ENCODE measurements at regions not wholly inside any gene's neighbourhood (a gene's known extent, or its start where the extent isn't known, plus 50 kb on each side); places are given as distances from the start of the nearest gene placed in this dataset.

- no peak overlapping the region for H3K4me3 ChIP-seq (ENCODE audit: insufficient read depth, low read depth, low read length, poor library complexity, severe bottlenecking)
- DNase-seq = no peak
Observed at GRCh38 chr3:8387571-8387970, 114.1 kb upstream of the LMCD1 start.

DNA sequence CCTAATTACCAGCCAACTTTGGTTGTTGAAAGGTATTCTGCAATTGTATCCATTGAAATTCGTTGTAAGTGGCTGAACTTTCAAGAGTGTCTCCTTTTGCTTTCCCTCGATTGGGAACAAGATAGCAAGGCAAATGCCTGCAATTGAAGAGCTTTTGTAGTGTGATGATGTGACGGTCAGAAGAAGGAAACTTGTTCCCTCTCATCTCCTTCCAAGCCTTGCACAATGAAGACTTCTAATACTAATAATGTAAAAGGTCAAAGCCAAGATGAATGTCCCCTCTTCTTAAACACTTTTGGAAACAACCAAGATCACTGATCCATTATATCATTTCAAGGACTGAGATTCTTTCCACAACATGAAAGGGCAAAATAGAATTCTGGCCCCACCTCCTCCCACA, 101.9 kb upstream of the LMCD1 start:
- no peak overlapping the region for H3K4me3 ChIP-seq (ENCODE audit: insufficient read depth, low read depth, low read length, poor library complexity, severe bottlenecking)
- H3K36me3 ChIP-seq (ENCODE audit: control insufficient read depth, insufficient read depth, low read length) = no peaks in the 10 kb centered on the region
- H3K4me1 ChIP-seq (ENCODE audit: control insufficient read depth, insufficient read depth, low read length, poor library complexity, severe bottlenecking) = no peaks in the 10 kb centered on the region

More at GRCh38 chr3:8387571-8387970, 114.1 kb upstream of the LMCD1 start:
- Histone ChIP-seq H3K36me3 (ENCODE audit: control insufficient read depth, insufficient read depth, low read length) (no peaks in the 10 kb centered on the region), H3K27ac (ENCODE audit: insufficient read depth, low read length, poor library complexity, severe bottlenecking) (no peak overlapping the region), H3K4me1 (ENCODE audit: control insufficient read depth, insufficient read depth, low read length, poor library complexity, severe bottlenecking) (no peaks in the 10 kb centered on the region), H3K9me3 (ENCODE audit: control insufficient read depth, low read length) (no peaks in the 10 kb centered on the region), H3K27me3 (replicated peaks; ENCODE audit: control insufficient read depth, insufficient read depth, low read length, poor library complexity, severe bottlenecking) (no peaks in the 10 kb centered on the region)

GRCh38 chr3:8400911-8401310, 100.7 kb upstream of the LMCD1 start:
- no peak overlapping the region for H3K27ac ChIP-seq (ENCODE audit: insufficient read depth, low read length, poor library complexity, severe bottlenecking)
- no peaks in the 10 kb centered on the region for H3K36me3 ChIP-seq (ENCODE audit: control insufficient read depth, insufficient read depth, low read length)
- peaks cover 2% of the 10 kb centered on the region for H3K27me3 ChIP-seq (replicated peaks; ENCODE audit: control insufficient read depth, insufficient read depth, low read length, poor library complexity, severe bottlenecking)
- H3K4me1 ChIP-seq (ENCODE audit: control insufficient read depth, insufficient read depth, low read length, poor library complexity, severe bottlenecking) = no peaks in the 10 kb centered on the region
- no peaks in the 10 kb centered on the region for H3K9me3 ChIP-seq (ENCODE audit: control insufficient read depth, low read length)
- no peak for DNase-seq
- no peak overlapping the region for H3K4me3 ChIP-seq (ENCODE audit: insufficient read depth, low read depth, low read length, poor library complexity, severe bottlenecking)

More for the DNA sequence above, 101.9 kb upstream of the LMCD1 start:
- H3K27me3 ChIP-seq (replicated peaks; ENCODE audit: control insufficient read depth, insufficient read depth, low read length, poor library complexity, severe bottlenecking) = peaks cover 2% of the 10 kb centered on the region
- DNase-seq = no peak
- H3K27ac ChIP-seq (ENCODE audit: insufficient read depth, low read length, poor library complexity, severe bottlenecking) = no peak overlapping the region
- no peaks in the 10 kb centered on the region for H3K9me3 ChIP-seq (ENCODE audit: control insufficient read depth, low read length)

GRCh38 chr3:8403996-8404395, 97.6 kb upstream of the LMCD1 start:
- no peaks in the 10 kb centered on the region for H3K9me3 ChIP-seq (ENCODE audit: control insufficient read depth, low read length)
- H3K27me3 ChIP-seq (replicated peaks; ENCODE audit: control insufficient read depth, insufficient read depth, low read length, poor library complexity, severe bottlenecking) = peaks cover 2% of the 10 kb centered on the region
- no peaks in the 10 kb centered on the region for H3K4me1 ChIP-seq (ENCODE audit: control insufficient read depth, insufficient read depth, low read length, poor library complexity, severe bottlenecking)
- H3K36me3 ChIP-seq (ENCODE audit: control insufficient read depth, insufficient read depth, low read length) = no peaks in the 10 kb centered on the region
- H3K27ac ChIP-seq (ENCODE audit: insufficient read depth, low read length, poor library complexity, severe bottlenecking) = no peak overlapping the region
- H3K4me3 ChIP-seq (ENCODE audit: insufficient read depth, low read depth, low read length, poor library complexity, severe bottlenecking) = no peak overlapping the region
- no peak for DNase-seq

GRCh38 chr3:8405144-8405543, 96.5 kb upstream of the LMCD1 start:
- no peak overlapping the region for H3K4me3 ChIP-seq (ENCODE audit: insufficient read depth, low read depth, low read length, poor library complexity, severe bottlenecking)
- no peaks in the 10 kb centered on the region for H3K4me1 ChIP-seq (ENCODE audit: control insufficient read depth, insufficient read depth, low read length, poor library complexity, severe bottlenecking)

DNA sequence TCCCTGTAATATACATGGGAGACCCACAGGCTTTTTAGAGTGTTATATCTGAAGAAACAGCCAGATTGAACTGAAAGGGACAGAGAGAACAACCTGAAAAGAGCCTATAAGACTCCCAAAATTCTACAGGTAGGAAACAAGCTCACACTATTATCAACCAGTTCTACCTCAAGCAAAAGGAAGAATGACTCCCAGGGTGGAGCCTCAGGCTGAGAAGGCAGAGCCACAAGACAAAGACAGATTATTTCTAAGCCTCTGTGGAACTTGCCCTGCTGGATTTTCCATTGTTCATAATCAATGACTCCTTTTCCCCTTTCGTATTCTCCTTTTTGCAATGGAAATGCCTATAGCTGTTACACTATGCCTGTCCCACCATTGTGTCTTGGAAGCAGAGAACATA, 95.1 kb upstream of the LMCD1 start:
- no peaks in the 10 kb centered on the region for H3K36me3 ChIP-seq (ENCODE audit: control insufficient read depth, insufficient read depth, low read length)
- H3K4me3 ChIP-seq (ENCODE audit: insufficient read depth, low read depth, low read length, poor library complexity, severe bottlenecking) = no peak overlapping the region
- no peaks in the 10 kb centered on the region for H3K4me1 ChIP-seq (ENCODE audit: control insufficient read depth, insufficient read depth, low read length, poor library complexity, severe bottlenecking)
- no peak overlapping the region for H3K27ac ChIP-seq (ENCODE audit: insufficient read depth, low read length, poor library complexity, severe bottlenecking)
- no peaks in the 10 kb centered on the region for H3K9me3 ChIP-seq (ENCODE audit: control insufficient read depth, low read length)
- H3K27me3 ChIP-seq (replicated peaks; ENCODE audit: control insufficient read depth, insufficient read depth, low read length, poor library complexity, severe bottlenecking) = peaks cover 2% of the 10 kb centered on the region
- no peak for DNase-seq

More at GRCh38 chr3:8405144-8405543, 96.5 kb upstream of the LMCD1 start:
- Histone ChIP-seq H3K27ac (ENCODE audit: insufficient read depth, low read length, poor library complexity, severe bottlenecking) (no peak overlapping the region), H3K9me3 (ENCODE audit: control insufficient read depth, low read length) (no peaks in the 10 kb centered on the region), H3K27me3 (replicated peaks; ENCODE audit: control insufficient read depth, insufficient read depth, low read length, poor library complexity, severe bottlenecking) (peaks cover 2% of the 10 kb centered on the region), H3K36me3 (ENCODE audit: control insufficient read depth, insufficient read depth, low read length) (no peaks in the 10 kb centered on the region)
- DNase-seq = no peak

DNA sequence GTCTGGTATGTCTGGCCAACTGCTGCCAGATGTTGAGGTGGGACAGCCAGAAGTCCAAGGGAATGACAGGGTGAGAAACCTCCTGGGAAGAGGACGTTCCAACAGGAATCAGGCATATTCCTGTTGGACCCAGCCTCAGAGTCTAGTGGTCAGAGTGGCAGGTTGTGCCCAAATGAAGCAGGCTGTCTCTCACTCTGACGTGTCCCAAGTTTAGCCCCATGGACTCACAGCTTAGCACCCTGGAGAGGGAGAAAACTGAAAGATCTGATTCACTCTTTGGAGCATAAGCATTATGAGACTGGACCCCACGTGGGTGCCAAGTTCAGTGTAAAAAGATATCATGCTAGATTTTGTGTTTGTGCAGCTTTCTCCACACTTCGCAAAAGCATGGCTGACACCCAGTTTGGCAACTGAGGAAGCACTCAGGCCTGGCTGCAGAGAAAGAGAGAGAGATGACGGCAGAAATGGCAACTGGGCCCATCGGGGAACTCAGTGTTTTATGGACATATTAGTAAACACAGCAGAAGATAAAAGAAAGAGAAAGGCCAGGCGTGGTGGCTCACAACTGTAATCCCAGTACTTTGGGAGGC, 88.2 kb upstream of the LMCD1 start:
- no peaks in the 10 kb centered on the region for H3K36me3 ChIP-seq (ENCODE audit: control insufficient read depth, insufficient read depth, low read length)
- no peaks in the 10 kb centered on the region for H3K27me3 ChIP-seq (replicated peaks; ENCODE audit: control insufficient read depth, insufficient read depth, low read length, poor library complexity, severe bottlenecking)
- H3K9me3 ChIP-seq (ENCODE audit: control insufficient read depth, low read length) = no peaks in the 10 kb centered on the region
- DNase-seq = no peak
- no peak overlapping the region for H3K27ac ChIP-seq (ENCODE audit: insufficient read depth, low read length, poor library complexity, severe bottlenecking)
- H3K4me3 ChIP-seq (ENCODE audit: insufficient read depth, low read depth, low read length, poor library complexity, severe bottlenecking) = no peak overlapping the region
- H3K4me1 ChIP-seq (ENCODE audit: control insufficient read depth, insufficient read depth, low read length, poor library complexity, severe bottlenecking) = no peaks in the 10 kb centered on the region

DNA sequence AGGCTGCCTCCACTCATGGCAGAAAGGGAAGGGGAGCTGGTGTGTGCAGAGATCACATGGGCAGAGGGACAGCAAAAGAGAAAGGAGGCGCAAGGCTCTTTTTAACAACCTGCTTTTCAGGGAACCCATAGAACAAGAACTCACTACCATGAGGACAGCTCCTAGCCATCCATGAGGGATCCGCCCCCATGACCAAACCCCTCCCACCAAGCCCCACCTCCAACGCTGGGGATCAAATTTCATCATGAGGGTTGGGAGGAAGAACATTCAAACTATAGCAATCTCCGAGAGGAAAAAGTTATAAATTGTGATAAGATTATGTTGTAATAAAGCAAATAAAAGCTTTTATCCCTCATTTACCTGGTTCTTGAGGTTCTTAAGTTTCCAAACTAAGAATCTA, 84.7 kb upstream of the LMCD1 start:
- H3K4me3 ChIP-seq (ENCODE audit: insufficient read depth, low read depth, low read length, poor library complexity, severe bottlenecking) = no peak overlapping the region
- DNase-seq = no peak
- H3K27ac ChIP-seq (ENCODE audit: insufficient read depth, low read length, poor library complexity, severe bottlenecking) = no peak overlapping the region
- H3K36me3 ChIP-seq (ENCODE audit: control insufficient read depth, insufficient read depth, low read length) = no peaks in the 10 kb centered on the region
- no peaks in the 10 kb centered on the region for H3K9me3 ChIP-seq (ENCODE audit: control insufficient read depth, low read length)
- no peaks in the 10 kb centered on the region for H3K27me3 ChIP-seq (replicated peaks; ENCODE audit: control insufficient read depth, insufficient read depth, low read length, poor library complexity, severe bottlenecking)
- H3K4me1 ChIP-seq (ENCODE audit: control insufficient read depth, insufficient read depth, low read length, poor library complexity, severe bottlenecking) = no peaks in the 10 kb centered on the region

DNA sequence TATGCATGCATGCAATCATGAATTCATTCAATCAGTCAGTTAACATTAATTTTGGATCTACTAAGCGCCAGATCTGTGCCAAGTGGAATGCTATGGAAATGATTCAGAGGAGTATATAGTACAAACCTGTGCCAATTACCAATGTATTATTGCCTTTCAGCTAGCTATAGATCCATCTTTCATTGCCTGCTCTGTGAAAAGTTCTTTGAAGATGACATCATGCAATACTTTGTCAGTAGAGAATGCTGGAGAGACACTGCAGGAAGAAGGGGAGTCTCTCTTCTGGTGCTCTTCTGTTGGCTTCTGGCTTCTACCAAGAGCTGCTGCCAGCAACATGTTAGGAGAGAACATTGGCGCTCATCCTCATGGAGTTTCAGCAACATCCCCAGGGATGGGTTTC, 81.0 kb upstream of the LMCD1 start:
- H3K36me3 ChIP-seq (ENCODE audit: control insufficient read depth, insufficient read depth, low read length) = no peaks in the 10 kb centered on the region
- no peak for DNase-seq
- H3K27me3 ChIP-seq (replicated peaks; ENCODE audit: control insufficient read depth, insufficient read depth, low read length, poor library complexity, severe bottlenecking) = no peaks in the 10 kb centered on the region
- no peak overlapping the region for H3K27ac ChIP-seq (ENCODE audit: insufficient read depth, low read length, poor library complexity, severe bottlenecking)
- no peaks in the 10 kb centered on the region for H3K9me3 ChIP-seq (ENCODE audit: control insufficient read depth, low read length)
- H3K4me3 ChIP-seq (ENCODE audit: insufficient read depth, low read depth, low read length, poor library complexity, severe bottlenecking) = no peak overlapping the region
- H3K4me1 ChIP-seq (ENCODE audit: control insufficient read depth, insufficient read depth, low read length, poor library complexity, severe bottlenecking) = no peaks in the 10 kb centered on the region

- no peaks in the 10 kb centered on the region for H3K36me3 ChIP-seq (ENCODE audit: control insufficient read depth, insufficient read depth, low read length)
- no peaks in the 10 kb centered on the region for H3K4me1 ChIP-seq (ENCODE audit: control insufficient read depth, insufficient read depth, low read length, poor library complexity, severe bottlenecking)
- no peaks in the 10 kb centered on the region for H3K9me3 ChIP-seq (ENCODE audit: control insufficient read depth, low read length)
- no peak overlapping the region for H3K4me3 ChIP-seq (ENCODE audit: insufficient read depth, low read depth, low read length, poor library complexity, severe bottlenecking)
- no peak overlapping the region for H3K27ac ChIP-seq (ENCODE audit: insufficient read depth, low read length, poor library complexity, severe bottlenecking)
- no peaks in the 10 kb centered on the region for H3K27me3 ChIP-seq (replicated peaks; ENCODE audit: control insufficient read depth, insufficient read depth, low read length, poor library complexity, severe bottlenecking)
- no peak for DNase-seq
Observed at GRCh38 chr3:8421267-8421666, 80.4 kb upstream of the LMCD1 start.
